PC-3 (cell line): ENCODE measurements at regions not wholly inside any gene's neighbourhood (a gene's known extent, or its start where the extent isn't known, plus 50 kb on each side); places are given as distances from the start of the nearest gene placed in this dataset.

Experiments
- ATAC-seq: fragments of 200-7000 bp; cut with Tn5 transposase; 2 replicates; pipeline ENCODE4 v1.9.1; 2020; ENCODE audit warnings: mild to moderate bottlenecking, moderate library complexity
- BruUV-seq: library from RNA; stranded (reverse); fragments of 400-500 nt; replicated peaks from 2 replicates; lab custom pipeline; 2021; lab: Mats Ljungman, UMichigan
- CTCF ChIA-PET: fragments of 300-600 bp; sonication (Branson Sonifier 250); formaldehyde crosslinking; loops from one replicate; lab custom pipeline; 2022; ENCODE audit warnings: antibody characterized with exemption; lab: Charles Lee
- POLR2A ChIA-PET: fragments of 300-600 bp; sonication (Branson Sonifier 250); formaldehyde crosslinking; loops from one replicate; lab custom pipeline; 2022; ENCODE audit warnings: antibody characterized with exemption; ENCODE audit not compliant: unreplicated experiment; lab: Charles Lee
- DNase-seq: peaks from one replicate; pipeline ENCODE4 v3.0.0-alpha.2; 2015
- H2AFZ ChIP-seq: fragments of 300-600 bp; sonication (generic); 2 replicates; pipeline ENCODE4 v1.6.0; 2016; ENCODE audit warnings: antibody characterized with exemption, low read length
- H3F3A ChIP-seq: fragments of 300-600 bp; sonication (generic); one replicate; pipeline ENCODE4 v1.6.0; 2017; ENCODE audit warnings: antibody characterized with exemption, low read length, control low read depth, mild to moderate bottlenecking; ENCODE audit not compliant: unreplicated experiment
- H3K27ac ChIP-seq: fragments of 300-600 bp; sonication (generic); 2 replicates; pipeline ENCODE4 v1.5.1; 2016; ENCODE audit warnings: mild to moderate bottlenecking, low read length
- H3K27me3 ChIP-seq: fragments of 300-600 bp; sonication (generic); 2 replicates; pipeline ENCODE4 v1.6.1; 2016; ENCODE audit warnings: low read length, mixed read lengths
- H3K36me3 ChIP-seq: fragments of 300-600 bp; sonication (generic); 2 replicates; pipeline ENCODE4 v1.6.1; 2016; ENCODE audit warnings: low read depth, mixed run types, low read length, mixed read lengths
- H3K4me1 ChIP-seq: fragments of 300-600 bp; sonication (generic); 2 replicates; pipeline ENCODE4 v1.5.1; 2016; ENCODE audit warnings: low read length; ENCODE audit not compliant: insufficient read depth
- H3K4me2 ChIP-seq: fragments of 300-600 bp; sonication (generic); 2 replicates; pipeline ENCODE4 v1.6.0; 2016; ENCODE audit warnings: low read length
- H3K4me3 ChIP-seq: fragments of 300-600 bp; sonication (generic); 2 replicates; pipeline ENCODE4 v1.5.1; 2016; ENCODE audit warnings: mild to moderate bottlenecking, low read length, mixed read lengths
- H3K79me2 ChIP-seq: fragments of 300-600 bp; sonication (generic); 2 replicates; pipeline ENCODE4 v1.6.1; 2017; ENCODE audit warnings: low read length, mixed read lengths
- H3K9ac ChIP-seq: fragments of 300-600 bp; sonication (generic); 2 replicates; pipeline ENCODE4 v1.6.0; 2016; ENCODE audit warnings: mild to moderate bottlenecking, low read length
- H3K9me2 ChIP-seq: fragments of 300-600 bp; sonication (generic); replicated peaks from 2 replicates; pipeline ENCODE4 v1.6.1; 2016; ENCODE audit warnings: mixed run types, low read length, mixed read lengths
- H3K9me3 ChIP-seq: fragments of 300-600 bp; sonication (generic); 2 replicates; pipeline ENCODE4 v1.6.1; 2016; ENCODE audit warnings: low read length, mixed read lengths
- H4K20me1 ChIP-seq: fragments of 300-600 bp; sonication (generic); 2 replicates; pipeline ENCODE4 v1.6.1; 2016; ENCODE audit warnings: low read length, mixed read lengths
- CTCF ChIP-seq: fragments of 300-600 bp; sonication (generic); conservative IDR thresholded peaks from 2 replicates; pipeline ENCODE4 v1.5.1; 2017; ENCODE audit warnings: antibody characterized with exemption, low read depth, mild to moderate bottlenecking, low read length
- EZH2 ChIP-seq: fragments of 300-600 bp; sonication (generic); IDR thresholded peaks from one replicate; pipeline ENCODE4 v1.6.1; 2017; ENCODE audit warnings: antibody characterized with exemption, mild to moderate bottlenecking, low read length; ENCODE audit not compliant: unreplicated experiment
- EZH2phosphoT487 ChIP-seq: fragments of 300-600 bp; sonication (generic); IDR thresholded peaks from 2 replicates; pipeline ENCODE4 v1.6.1; 2018; ENCODE audit warnings: mild to moderate bottlenecking, antibody characterized with exemption, low read length, borderline replicate concordance
- intact Hi-C: fragments of 100-400 bp; cut with micrococcal nuclease; formaldehyde crosslinking; loops from 2 replicates; pipeline ENCODE4 v1.9.0; 2023

GRCh38 chr4:137599734-137600133 lies 67.4 kb upstream of the PCDH18 start:
- H3K27ac ChIP-seq, result no peak overlapping the region
- no peaks in the 10 kb centered on the region for H3F3A ChIP-seq
- DNase-seq (no peak), ATAC-seq (no peak)
- no peak overlapping the region for H3K4me2 ChIP-seq
- no peaks in the 10 kb centered on the region for H3K36me3 ChIP-seq
- no peaks in the 10 kb centered on the region for H4K20me1 ChIP-seq
- intact Hi-C loops, result no loop called here
- H3K27me3 ChIP-seq, result no peaks in the 10 kb centered on the region
- H3K9ac ChIP-seq, result no peak overlapping the region
- no peaks in the 10 kb centered on the region for H3K9me3 ChIP-seq
- TF ChIP-seq EZH2phosphoT487, result no peak
- TF ChIP-seq CTCF, result no peak
- no peak overlapping the region for H3K4me3 ChIP-seq
- peaks cover 8% of the 10 kb centered on the region for H3K4me1 ChIP-seq
- ChIA-PET POLR2A (no interaction called here), CTCF (no interaction called here)
- no peak overlapping the region for H2AFZ ChIP-seq
- no TSS peak for BruUV-seq
- H3K9me2 ChIP-seq, result no peaks in the 10 kb centered on the region
- H3K79me2 ChIP-seq, result no peaks in the 10 kb centered on the region

DNA sequence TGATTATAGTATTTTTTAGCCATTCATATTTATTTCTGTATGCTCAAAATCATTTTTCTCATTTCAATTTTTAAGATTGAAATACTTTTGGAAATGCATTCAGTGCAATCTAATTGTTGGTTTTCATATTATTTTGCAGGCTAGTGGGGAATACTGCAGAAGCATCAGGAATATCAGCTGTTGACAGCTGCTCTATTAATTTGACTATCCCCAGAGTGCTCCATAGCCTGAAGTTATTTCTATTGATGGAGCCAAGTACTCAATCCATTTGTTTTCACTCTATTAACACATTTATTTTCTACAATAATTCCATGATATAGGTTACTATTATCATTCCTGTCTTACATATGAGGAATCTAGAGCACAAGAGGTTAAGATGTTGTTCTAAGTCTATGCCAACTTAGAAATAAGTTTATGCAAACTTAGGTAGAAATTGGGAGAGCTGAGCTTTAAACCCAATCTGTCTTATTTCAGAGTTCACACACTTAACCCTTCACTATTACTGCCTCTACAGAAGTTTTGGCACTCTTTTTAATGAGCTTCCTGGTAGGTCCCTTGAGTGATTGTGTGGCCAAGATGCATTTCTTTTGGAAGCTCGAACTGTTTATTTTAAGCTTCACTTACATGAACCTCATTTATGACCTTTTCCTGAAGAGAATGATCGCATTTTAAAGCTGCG lies 65.6 kb upstream of the PCDH18 start:
- CTCF ChIA-PET, result no interaction called here
- DNase-seq (no peak), ATAC-seq (no peak)
- no peak overlapping the region for H2AFZ ChIP-seq
- no peak overlapping the region for H3K27ac ChIP-seq
- POLR2A ChIA-PET, result no interaction called here
- H3K4me1 ChIP-seq, result peaks cover 8% of the 10 kb centered on the region
- intact Hi-C loops, result no loop called here
- no peaks in the 10 kb centered on the region for H4K20me1 ChIP-seq
- H3K4me2 ChIP-seq, result no peak overlapping the region
- no peaks in the 10 kb centered on the region for H3K79me2 ChIP-seq
- no TSS peak for BruUV-seq
- no peaks in the 10 kb centered on the region for H3F3A ChIP-seq
- no peak overlapping the region for H3K4me3 ChIP-seq
- no peaks in the 10 kb centered on the region for H3K27me3 ChIP-seq
- H3K36me3 ChIP-seq, result no peaks in the 10 kb centered on the region
- H3K9me3 ChIP-seq, result no peaks in the 10 kb centered on the region
- no peaks in the 10 kb centered on the region for H3K9me2 ChIP-seq
- H3K9ac ChIP-seq, result no peak overlapping the region
- no peak for TF ChIP-seq EZH2phosphoT487
- no peak for TF ChIP-seq CTCF
- TF ChIP-seq EZH2, result no peak

DNA sequence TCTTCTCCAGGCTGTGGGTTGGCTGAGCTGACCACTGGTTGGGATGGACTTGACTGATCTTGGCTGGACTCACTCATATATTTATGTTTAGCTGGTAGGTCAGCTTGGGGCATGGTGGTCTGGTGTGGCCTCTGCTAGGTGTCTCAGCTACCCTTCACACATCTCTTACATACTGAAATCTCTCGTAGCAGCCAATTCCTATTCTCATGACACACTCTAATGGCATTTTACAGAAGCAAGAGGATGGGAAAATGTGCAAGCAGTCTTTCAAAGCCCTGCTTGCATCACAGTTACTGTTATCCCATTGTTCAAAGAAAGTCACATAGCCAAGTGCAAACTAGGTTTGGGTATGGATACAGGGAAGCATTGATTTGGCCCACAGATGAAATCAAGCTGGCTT lies 55.5 kb upstream of the PCDH18 start:
- no peaks in the 10 kb centered on the region for H3K36me3 ChIP-seq
- H3K27me3 ChIP-seq, result no peaks in the 10 kb centered on the region
- H2AFZ ChIP-seq, result no peak overlapping the region
- H3K27ac ChIP-seq, result no peak overlapping the region
- no peak for DNase-seq
- ChIA-PET POLR2A (no interaction called here), CTCF (no interaction called here)
- H3F3A ChIP-seq, result no peaks in the 10 kb centered on the region
- H3K9me2 ChIP-seq, result no peaks in the 10 kb centered on the region
- no peaks in the 10 kb centered on the region for H3K9me3 ChIP-seq
- no peaks in the 10 kb centered on the region for H4K20me1 ChIP-seq
- no peak overlapping the region for H3K4me2 ChIP-seq
- H3K9ac ChIP-seq, result no peak overlapping the region
- BruUV-seq, result no TSS peak
- intact Hi-C loops, result no loop called here
- no peaks in the 10 kb centered on the region for H3K79me2 ChIP-seq
- ATAC-seq, result no peak
- TF ChIP-seq EZH2phosphoT487, result no peak
- no peak for TF ChIP-seq CTCF
- TF ChIP-seq EZH2, result no peak
- no peak overlapping the region for H3K4me3 ChIP-seq
- H3K4me1 ChIP-seq, result no peaks in the 10 kb centered on the region
